OCI-LY1 (cell line): ENCODE measurements at regions not wholly inside any gene's neighbourhood (a gene's known extent, or its start where the extent isn't known, plus 50 kb on each side); places are given as distances from the start of the nearest gene placed in this dataset.
"Not testable (repeated sequence)": the region's sequence is repeated elsewhere in the genome, so short reads cannot be mapped to it uniquely, and the experiment has no call there.

Experiments used
- EZH2 ChIP-seq: fragments of 200-600 bp; sonication (generic), shearing (Covaris generic); IDR thresholded peaks from 2 replicates; pipeline ENCODE4 v1.8.0; 2017; ENCODE audit warnings: borderline replicate concordance, mixed run types, mild to moderate bottlenecking, antibody characterized with exemption, low read length, moderate library complexity, mixed read lengths
- TF ChIP-seq, protein P1 (sequence below): fragments of 200-600 bp; sonication (generic), shearing (Covaris generic); IDR thresholded peaks from 2 replicates; pipeline ENCODE4 v1.5.1; 2017; ENCODE audit warnings: mild to moderate bottlenecking, antibody characterized with exemption, low read length, moderate library complexity, mixed read lengths

GRCh38 chr16:29340779-29341438 lies 65.6 kb downstream of the NPIPB11 start:
- TF ChIP-seq, protein P1, sequence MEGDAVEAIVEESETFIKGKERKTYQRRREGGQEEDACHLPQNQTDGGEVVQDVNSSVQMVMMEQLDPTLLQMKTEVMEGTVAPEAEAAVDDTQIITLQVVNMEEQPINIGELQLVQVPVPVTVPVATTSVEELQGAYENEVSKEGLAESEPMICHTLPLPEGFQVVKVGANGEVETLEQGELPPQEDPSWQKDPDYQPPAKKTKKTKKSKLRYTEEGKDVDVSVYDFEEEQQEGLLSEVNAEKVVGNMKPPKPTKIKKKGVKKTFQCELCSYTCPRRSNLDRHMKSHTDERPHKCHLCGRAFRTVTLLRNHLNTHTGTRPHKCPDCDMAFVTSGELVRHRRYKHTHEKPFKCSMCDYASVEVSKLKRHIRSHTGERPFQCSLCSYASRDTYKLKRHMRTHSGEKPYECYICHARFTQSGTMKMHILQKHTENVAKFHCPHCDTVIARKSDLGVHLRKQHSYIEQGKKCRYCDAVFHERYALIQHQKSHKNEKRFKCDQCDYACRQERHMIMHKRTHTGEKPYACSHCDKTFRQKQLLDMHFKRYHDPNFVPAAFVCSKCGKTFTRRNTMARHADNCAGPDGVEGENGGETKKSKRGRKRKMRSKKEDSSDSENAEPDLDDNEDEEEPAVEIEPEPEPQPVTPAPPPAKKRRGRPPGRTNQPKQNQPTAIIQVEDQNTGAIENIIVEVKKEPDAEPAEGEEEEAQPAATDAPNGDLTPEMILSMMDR, result not testable (repeated sequence)
- TF ChIP-seq EZH2, result not testable (repeated sequence)
